ENCODE measurements at regions not wholly inside any gene's neighbourhood (a gene's known extent, or its start where the extent isn't known, plus 50 kb on each side); places are given as distances from the start of the nearest gene placed in this dataset.

GRCh38 chr13:79194727-79195126 lies 211.3 kb downstream of the RBM26 start:
- no peak overlapping the region for H3K27ac Mint-ChIP-seq
- H3K36me3 ChIP-seq (ENCODE audit: control insufficient read depth in 2 of 3, insufficient read depth in 3 of 3, low read length in 3 of 3), result no peaks in the 10 kb centered on the region
- ChIA-PET POLR2A (no interaction called here), CTCF (no interaction called here)
- H3K4me3 ChIP-seq (ENCODE audit: low read length), result no peak overlapping the region
- DNase-seq, result no peak
- peak; percentile 26 for ATAC-seq
- H3K4me1 Mint-ChIP-seq, result peaks cover 6 to 53% (median 21%) of the 10 kb centered on the region in 7 donors
- peak overlapping the region in 2 of 10 donors; percentile 21 to 61 for H3K4me3 Mint-ChIP-seq
- intact Hi-C loops (cut with micrococcal nuclease), result loop anchor here in 1 of 2 donors (5.0 to 10.0 kb wide), 4 partner anchors 198 to 537 kb away; partner anchors contain the start of genes NDFIP2 and OBI1
- peaks cover 0 to 2% (median 0%) of the 10 kb centered on the region in 11 donors for H3K9me3 Mint-ChIP-seq
- H3K27me3 Mint-ChIP-seq, result peaks cover 0 to 20% (median 0%) of the 10 kb centered on the region in 5 donors
- H3K9me3 ChIP-seq (ENCODE audit: control insufficient read depth in 2 of 3, low read length in 3 of 3), result no peaks in the 10 kb centered on the region
- peaks cover 9 to 11% of the 10 kb centered on the region in 2 donors for H3K4me1 ChIP-seq (ENCODE audit: control insufficient read depth in 2 of 2, insufficient read depth in 2 of 2, low read length in 2 of 2)
- H3K27me3 ChIP-seq (ENCODE audit: control insufficient read depth in 2 of 2, insufficient read depth in 2 of 2, low read length in 2 of 2), result no peaks in the 10 kb centered on the region
- peaks cover 0 to 4% (median 0%) of the 10 kb centered on the region in 5 donors for H3K36me3 Mint-ChIP-seq
- H3K27ac ChIP-seq (ENCODE audit: low read depth, low read length), result no peak overlapping the region

- H3K9me3 Mint-ChIP-seq, result peaks cover 0 to 2% (median 0%) of the 10 kb centered on the region in 11 donors
- CTCF ChIA-PET, result no interaction called here
- peaks cover 9 to 11% of the 10 kb centered on the region in 2 donors for H3K4me1 ChIP-seq (ENCODE audit: control insufficient read depth in 2 of 2, insufficient read depth in 2 of 2, low read length in 2 of 2)
- intact Hi-C loops (cut with micrococcal nuclease), result loop anchor here in 1 of 2 donors (5.0 to 10.0 kb wide), 4 partner anchors 198 to 537 kb away; partner anchors contain the start of genes NDFIP2 and OBI1
- peaks cover 0 to 4% (median 0%) of the 10 kb centered on the region in 5 donors for H3K36me3 Mint-ChIP-seq
- ATAC-seq (peak; percentile 89), DNase-seq (peak in 8 of 9 donors; percentile 14 to 59 (median 46))
- H3K27ac ChIP-seq (ENCODE audit: low read depth, low read length), result no peak overlapping the region
- no peaks in the 10 kb centered on the region for H3K27me3 ChIP-seq (ENCODE audit: control insufficient read depth in 2 of 2, insufficient read depth in 2 of 2, low read length in 2 of 2)
- peak overlapping the region in 2 of 10 donors; percentile 21 to 61 for H3K4me3 Mint-ChIP-seq
- H3K27me3 Mint-ChIP-seq, result peaks cover 0 to 21% (median 0%) of the 10 kb centered on the region in 5 donors
- peak overlapping the region in 1 of 9 donors; percentile 24 for H3K27ac Mint-ChIP-seq
- H3K36me3 ChIP-seq (ENCODE audit: control insufficient read depth in 2 of 3, insufficient read depth in 3 of 3, low read length in 3 of 3), result no peaks in the 10 kb centered on the region
- H3K4me1 Mint-ChIP-seq, result peaks cover 6 to 53% (median 21%) of the 10 kb centered on the region in 7 donors
- POLR2A ChIA-PET, result no interaction called here
- no peak overlapping the region for H3K4me3 ChIP-seq (ENCODE audit: low read length)
- H3K9me3 ChIP-seq (ENCODE audit: control insufficient read depth in 2 of 3, low read length in 3 of 3), result no peaks in the 10 kb centered on the region
Observed at GRCh38 chr13:79194272-79194671, 211.8 kb downstream of the RBM26 start.

- ChIA-PET POLR2A (interaction anchor here (0.6 kb wide), 1 partner anchor 465 kb away, joined by 3 read pairs; no protein-coding TSS in a partner anchor), CTCF (no interaction called here)
- peaks cover 6 to 48% (median 21%) of the 10 kb centered on the region in 7 donors for H3K4me1 Mint-ChIP-seq
- ATAC-seq (no peak), DNase-seq (no peak)
- no peak overlapping the region for H3K4me3 ChIP-seq (ENCODE audit: low read length)
- no peaks in the 10 kb centered on the region for H3K27me3 ChIP-seq (ENCODE audit: control insufficient read depth in 2 of 2, insufficient read depth in 2 of 2, low read length in 2 of 2)
- intact Hi-C loops (cut with micrococcal nuclease), result loop anchor here in 1 of 2 donors (5.0 to 10.0 kb wide), 4 partner anchors 201 to 534 kb away; partner anchors contain the start of genes NDFIP2 and OBI1
- no peak overlapping the region for H3K27ac Mint-ChIP-seq
- peaks cover 0 to 34% (median 7%) of the 10 kb centered on the region in 5 donors for H3K27me3 Mint-ChIP-seq
- H3K9me3 ChIP-seq (ENCODE audit: control insufficient read depth in 2 of 3, low read length in 3 of 3), result no peaks in the 10 kb centered on the region
- H3K9me3 Mint-ChIP-seq, result no peaks in the 10 kb centered on the region
- peaks cover 9 to 11% of the 10 kb centered on the region in 2 donors for H3K4me1 ChIP-seq (ENCODE audit: control insufficient read depth in 2 of 2, insufficient read depth in 2 of 2, low read length in 2 of 2)
- no peak overlapping the region for H3K27ac ChIP-seq (ENCODE audit: low read depth, low read length)
- H3K36me3 Mint-ChIP-seq, result peaks cover 0 to 4% (median 0%) of the 10 kb centered on the region in 5 donors
- H3K36me3 ChIP-seq (ENCODE audit: control insufficient read depth in 2 of 3, insufficient read depth in 3 of 3, low read length in 3 of 3), result no peaks in the 10 kb centered on the region
- H3K4me3 Mint-ChIP-seq, result peak overlapping the region in 1 of 10 donors; percentile 37
Observed at GRCh38 chr13:79191501-79191900, 214.6 kb downstream of the RBM26 start.

- intact Hi-C loops (cut with micrococcal nuclease), result loop anchor here in 1 of 2 donors (5.0 to 10.0 kb wide), 4 partner anchors 201 to 534 kb away; partner anchors contain the start of genes NDFIP2 and OBI1
- CTCF ChIA-PET, result no interaction called here
- Mint-ChIP-seq H3K4me1 (peaks cover 6 to 43% (median 19%) of the 10 kb centered on the region in 7 donors), H3K9me3 (no peaks in the 10 kb centered on the region), H3K4me3 (peak overlapping the region in 1 of 10 donors; percentile 37), H3K27me3 (peaks cover 0 to 36% (median 7%) of the 10 kb centered on the region in 5 donors), H3K36me3 (peaks cover 0 to 4% (median 0%) of the 10 kb centered on the region in 5 donors), H3K27ac (peak overlapping the region in 1 of 9 donors; percentile 36)
- Histone ChIP-seq H3K9me3 (ENCODE audit: control insufficient read depth in 2 of 3, low read length in 3 of 3) (no peaks in the 10 kb centered on the region), H3K36me3 (ENCODE audit: control insufficient read depth in 2 of 3, insufficient read depth in 3 of 3, low read length in 3 of 3) (no peaks in the 10 kb centered on the region), H3K4me3 (ENCODE audit: low read length) (no peak overlapping the region), H3K4me1 (ENCODE audit: control insufficient read depth in 2 of 2, insufficient read depth in 2 of 2, low read length in 2 of 2) (peaks cover 9 to 11% of the 10 kb centered on the region in 2 donors), H3K27me3 (ENCODE audit: control insufficient read depth in 2 of 2, insufficient read depth in 2 of 2, low read length in 2 of 2) (no peaks in the 10 kb centered on the region), H3K27ac (ENCODE audit: low read depth, low read length) (no peak overlapping the region)
- ATAC-seq (peak; percentile 23), DNase-seq (no peak)
- POLR2A ChIA-PET, result no interaction called here
Observed at GRCh38 chr13:79190932-79191331, 215.1 kb downstream of the RBM26 start.

- H3K36me3 ChIP-seq (ENCODE audit: control insufficient read depth in 2 of 3, insufficient read depth in 3 of 3, low read length in 3 of 3), result no peaks in the 10 kb centered on the region
- Mint-ChIP-seq H3K9me3 (no peaks in the 10 kb centered on the region), H3K36me3 (peaks cover 0 to 4% (median 0%) of the 10 kb centered on the region in 5 donors), H3K27me3 (peaks cover 0 to 40% (median 7%) of the 10 kb centered on the region in 5 donors), H3K4me3 (no peak overlapping the region), H3K27ac (no peak overlapping the region), H3K4me1 (peaks cover 0 to 20% (median 0%) of the 10 kb centered on the region in 7 donors)
- no peaks in the 10 kb centered on the region for H3K27me3 ChIP-seq (ENCODE audit: control insufficient read depth in 2 of 2, insufficient read depth in 2 of 2, low read length in 2 of 2)
- intact Hi-C loops (cut with micrococcal nuclease), result no loop called here
- H3K9me3 ChIP-seq (ENCODE audit: control insufficient read depth in 2 of 3, low read length in 3 of 3), result no peaks in the 10 kb centered on the region
- ATAC-seq, result no peak
- no peak for DNase-seq
- H3K4me3 ChIP-seq (ENCODE audit: low read length), result no peak overlapping the region
- H3K27ac ChIP-seq (ENCODE audit: low read depth, low read length), result no peak overlapping the region
- ChIA-PET CTCF (no interaction called here), POLR2A (no interaction called here)
- H3K4me1 ChIP-seq (ENCODE audit: control insufficient read depth in 2 of 2, insufficient read depth in 2 of 2, low read length in 2 of 2), result no peaks in the 10 kb centered on the region
Observed at GRCh38 chr13:79187917-79188690, 218.0 kb downstream of the RBM26 start.

- DNase-seq (no peak), ATAC-seq (no peak)
- Histone ChIP-seq H3K27me3 (ENCODE audit: control insufficient read depth in 2 of 2, insufficient read depth in 2 of 2, low read length in 2 of 2) (no peaks in the 10 kb centered on the region), H3K9me3 (ENCODE audit: control insufficient read depth in 2 of 3, low read length in 3 of 3) (no peaks in the 10 kb centered on the region), H3K4me3 (ENCODE audit: low read length) (no peak overlapping the region), H3K36me3 (ENCODE audit: control insufficient read depth in 2 of 3, insufficient read depth in 3 of 3, low read length in 3 of 3) (no peaks in the 10 kb centered on the region), H3K27ac (ENCODE audit: low read depth, low read length) (no peak overlapping the region), H3K4me1 (ENCODE audit: control insufficient read depth in 2 of 2, insufficient read depth in 2 of 2, low read length in 2 of 2) (no peaks in the 10 kb centered on the region)
- ChIA-PET POLR2A (no interaction called here), CTCF (no interaction called here)
- no peaks in the 10 kb centered on the region for H3K4me1 Mint-ChIP-seq
- H3K36me3 Mint-ChIP-seq, result no peaks in the 10 kb centered on the region
- H3K4me3 Mint-ChIP-seq, result no peak overlapping the region
- H3K27ac Mint-ChIP-seq, result no peak overlapping the region
- no peaks in the 10 kb centered on the region for H3K9me3 Mint-ChIP-seq
- peaks cover 7 to 44% (median 13%) of the 10 kb centered on the region in 5 donors for H3K27me3 Mint-ChIP-seq
- intact Hi-C loops (cut with micrococcal nuclease), result no loop called here
Observed at GRCh38 chr13:79185580-79185979, 220.5 kb downstream of the RBM26 start.

Measured in naive thymus-derived CD4-positive, alpha-beta T cell (primary cell).